ENCODE measurements at regions not wholly inside any gene's neighbourhood (a gene's known extent, or its start where the extent isn't known, plus 50 kb on each side); places are given as distances from the start of the nearest gene placed in this dataset.
A peak's percentile ranks its signal among the peaks of the same experiment; 100 is the strongest.

GRCh38 chr2:215529271-215529670, 93.4 kb upstream of the FN1 start:
- 65% methylated on average over 5 of the region's 5 CpGs for WGBS (ENCODE audit: insufficient coverage, low coverage, missing lambda C conversion rate)
- no peaks in the 10 kb centered on the region for H4K20me1 ChIP-seq (replicated peaks; ENCODE audit: control insufficient read depth, insufficient read depth, low read length)
- no peak overlapping the region for H3K4me3 ChIP-seq
- ChIA-PET CTCF (ENCODE audit: low intra/inter-chr PET ratio) (no interaction called here), POLR2A (no interaction called here)
- DNase-seq (ENCODE audit: extremely low read depth in 1 of 4, low spot score in 3 of 4), result no peak
- in situ Hi-C loops (cut with MboI) (no loop called here), intact Hi-C loops (cut with micrococcal nuclease) (no loop called here)
- H3K9ac ChIP-seq (ENCODE audit: insufficient read depth in 1 of 2, low read depth in 2 of 2, low read length in 2 of 2), result no peak overlapping the region
- no peaks in the 10 kb centered on the region for H3K9me1 ChIP-seq (ENCODE audit: control insufficient read depth, insufficient read depth, low read length)
- FAIRE-seq, result no peak
- H3K4me2 ChIP-seq (ENCODE audit: insufficient read depth, low read length), result no peak overlapping the region
- no peak overlapping the region for H3K27ac ChIP-seq (ENCODE audit: extremely low read depth, low read depth, low read length)
- no peaks in the 10 kb centered on the region for H3K36me3 ChIP-seq (ENCODE audit: control insufficient read depth, insufficient read depth, low read length)
- BruUV-seq (replicated peaks), result no TSS peak
- H3K9me3 ChIP-seq (replicated peaks; ENCODE audit: control insufficient read depth, insufficient read depth, low read depth, low read length), result no peaks in the 10 kb centered on the region
- H3K4me1 ChIP-seq (replicated peaks in 1 of 2; ENCODE audit: control insufficient read depth in 2 of 2, insufficient read depth in 2 of 2, low read length in 2 of 2), result no peaks in the 10 kb centered on the region; a peak in 1 of 5 replicates
- ATAC-seq, result no peak
- TF ChIP-seq FOXJ2 (tag; IDR thresholded peaks at IDR 0.05) (peak; percentile 67; the same call in 1 of the 2 replicates), ZNF586 (CRISPR knock-in tag; conservative IDR thresholded peaks at IDR 0.05) (no peak), ZNF12 (CRISPR knock-in tag; IDR thresholded peaks at IDR 0.05) (peak; percentile 60; the same call in 1 of the 2 replicates)
- no peaks in the 10 kb centered on the region for H3K27me3 ChIP-seq (ENCODE audit: control insufficient read depth in 2 of 2, insufficient read depth in 2 of 2, low read length in 2 of 2)
- H2AFZ ChIP-seq (ENCODE audit: low read depth, low read length), result no peak overlapping the region
- H3K79me2 ChIP-seq (ENCODE audit: control insufficient read depth, insufficient read depth, low read length), result no peaks in the 10 kb centered on the region

DNA sequence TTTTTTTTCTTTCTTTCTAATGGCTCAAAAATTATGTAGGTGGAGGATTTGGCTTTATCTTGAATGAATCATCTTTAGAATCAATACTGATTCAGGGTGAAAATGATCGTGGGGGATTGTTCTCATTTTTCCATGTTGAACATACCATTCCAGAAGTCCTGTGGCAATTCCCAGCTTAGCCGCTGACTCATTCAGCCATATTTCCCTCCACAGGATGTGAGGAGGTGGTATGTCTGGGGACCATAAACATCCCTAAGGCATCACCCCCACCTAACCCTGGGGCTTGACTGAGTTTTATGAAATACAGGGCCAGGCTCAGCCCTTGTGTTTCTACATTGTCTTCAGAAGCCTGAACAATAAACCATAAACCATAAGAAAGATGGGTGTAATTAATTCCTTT, 92.7 kb upstream of the FN1 start:
- Histone ChIP-seq H3K27ac (ENCODE audit: extremely low read depth, low read depth, low read length) (no peak overlapping the region), H2AFZ (ENCODE audit: low read depth, low read length) (no peak overlapping the region), H4K20me1 (replicated peaks; ENCODE audit: control insufficient read depth, insufficient read depth, low read length) (no peaks in the 10 kb centered on the region), H3K79me2 (ENCODE audit: control insufficient read depth, insufficient read depth, low read length) (no peaks in the 10 kb centered on the region), H3K4me3 (no peak overlapping the region), H3K9me3 (replicated peaks; ENCODE audit: control insufficient read depth, insufficient read depth, low read depth, low read length) (no peaks in the 10 kb centered on the region), H3K9me1 (ENCODE audit: control insufficient read depth, insufficient read depth, low read length) (no peaks in the 10 kb centered on the region), H3K36me3 (ENCODE audit: control insufficient read depth, insufficient read depth, low read length) (no peaks in the 10 kb centered on the region), H3K4me1 (replicated peaks in 1 of 2; ENCODE audit: control insufficient read depth in 2 of 2, insufficient read depth in 2 of 2, low read length in 2 of 2) (no peaks in the 10 kb centered on the region; a peak in 1 of 5 replicates), H3K27me3 (ENCODE audit: control insufficient read depth in 2 of 2, insufficient read depth in 2 of 2, low read length in 2 of 2) (no peaks in the 10 kb centered on the region), H3K9ac (ENCODE audit: insufficient read depth in 1 of 2, low read depth in 2 of 2, low read length in 2 of 2) (no peak overlapping the region), H3K4me2 (ENCODE audit: insufficient read depth, low read length) (no peak overlapping the region)
- intact Hi-C loops (cut with micrococcal nuclease), result no loop called here
- in situ Hi-C loops (cut with MboI), result no loop called here
- ATAC-seq (no peak), DNase-seq (ENCODE audit: extremely low read depth in 1 of 4, low spot score in 3 of 4) (no peak), FAIRE-seq (no peak)
- 54% methylated on average over 2 of the region's 2 CpGs for WGBS (ENCODE audit: insufficient coverage, low coverage, missing lambda C conversion rate)
- ChIA-PET CTCF (ENCODE audit: low intra/inter-chr PET ratio) (no interaction called here), POLR2A (no interaction called here)
- TF ChIP-seq SNAPC5 (CRISPR knock-in tag; IDR thresholded peaks at IDR 0.05) (no peak), TGIF2 (CRISPR knock-in tag; IDR thresholded peaks at IDR 0.05) (no peak), CHCHD3 (CRISPR knock-in tag; IDR thresholded peaks at IDR 0.05) (no peak), OTX1 (CRISPR knock-in tag; IDR thresholded peaks at IDR 0.05) (no peak), SRSF3 (IDR thresholded peaks at IDR 0.05; ENCODE audit: insufficient read depth, low read length) (no peak), ZBTB34 (CRISPR knock-in tag; IDR thresholded peaks at IDR 0.05) (no peak), ZNF766 (CRISPR knock-in tag; conservative IDR thresholded peaks at IDR 0.05) (no peak), SMAD1 (IDR thresholded peaks at IDR 0.05; ENCODE audit: low read depth, low read length, partially characterized antibody) (no peak)
- BruUV-seq (replicated peaks), result no TSS peak
